Activated T-cell treated with anti-CD3 and anti-CD28 coated beads, Interleukin-2, amount 50 U/mL, for 48 hours (primary cell): ENCODE measurements at regions not wholly inside any gene's neighbourhood (a gene's known extent, or its start where the extent isn't known, plus 50 kb on each side); places are given as distances from the start of the nearest gene placed in this dataset.

Experiments
- DNase-seq, 2 experiments: peaks; one replicate each; pipeline ENCODE4 v3.0.0-alpha.2; 2020

DNA sequence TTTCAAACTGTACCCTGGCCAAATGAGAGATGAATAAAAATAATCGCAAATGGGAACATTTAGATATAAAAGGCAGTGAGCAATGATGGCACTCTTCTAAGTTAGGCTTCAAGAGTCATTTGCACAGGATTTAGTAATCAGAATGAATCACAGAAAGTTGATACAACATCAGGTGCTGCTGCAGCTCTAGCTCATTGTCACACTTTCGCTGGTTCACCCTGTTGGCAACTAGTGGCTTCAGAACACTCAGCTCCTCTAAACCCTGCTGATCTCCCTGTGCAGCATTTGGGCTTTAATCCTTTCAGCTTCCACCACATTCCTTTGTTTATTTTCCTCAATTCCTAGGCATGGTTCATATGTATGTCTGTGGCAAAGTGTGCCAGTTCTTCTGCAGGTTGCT, 2071.2 kb upstream of the CDH6 start:
- no peak for DNase-seq

DNA sequence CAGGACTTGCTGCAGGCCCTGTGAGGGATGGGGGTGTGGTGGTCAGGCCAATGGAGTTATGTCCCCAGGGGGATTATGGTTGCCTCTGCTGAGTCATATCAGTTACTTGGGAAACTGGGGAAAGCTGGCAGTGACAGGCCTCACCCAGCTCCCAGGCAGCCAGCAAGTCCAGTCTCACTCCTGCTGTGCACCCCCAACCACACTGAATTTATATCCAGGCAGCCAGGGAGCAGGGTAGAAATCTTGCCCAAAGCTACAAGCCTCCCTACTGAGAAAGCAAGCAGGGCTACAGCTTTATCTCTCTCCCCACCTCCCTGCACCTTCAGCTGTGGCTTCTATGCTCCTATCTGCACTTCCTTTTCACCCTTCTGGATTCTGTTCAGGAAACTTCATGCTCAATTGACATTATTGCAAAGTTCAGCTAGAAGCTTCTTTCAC, 2076.0 kb upstream of the CDH9 start:
- DNase-seq: no peak

DNA sequence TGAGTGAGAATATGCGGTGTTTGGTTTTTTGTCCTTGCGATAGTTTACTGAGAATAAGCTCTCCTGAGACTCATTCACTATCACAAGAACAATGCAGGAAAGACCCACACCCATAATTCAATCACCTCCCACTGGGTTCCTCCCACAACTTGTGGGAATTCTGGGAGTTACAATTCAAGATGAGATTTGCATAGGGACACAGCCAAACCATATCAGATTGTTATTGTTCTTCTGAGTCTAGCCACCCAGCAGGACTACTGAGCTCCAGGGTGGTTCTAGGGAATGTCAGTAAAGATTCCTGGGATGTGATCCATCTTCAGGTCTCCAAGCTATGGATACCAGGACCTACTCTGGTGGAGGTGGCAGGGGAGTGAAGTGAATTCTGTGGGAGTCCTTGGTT, 2075.1 kb upstream of the CDH9 start:
- no peak for DNase-seq

DNA sequence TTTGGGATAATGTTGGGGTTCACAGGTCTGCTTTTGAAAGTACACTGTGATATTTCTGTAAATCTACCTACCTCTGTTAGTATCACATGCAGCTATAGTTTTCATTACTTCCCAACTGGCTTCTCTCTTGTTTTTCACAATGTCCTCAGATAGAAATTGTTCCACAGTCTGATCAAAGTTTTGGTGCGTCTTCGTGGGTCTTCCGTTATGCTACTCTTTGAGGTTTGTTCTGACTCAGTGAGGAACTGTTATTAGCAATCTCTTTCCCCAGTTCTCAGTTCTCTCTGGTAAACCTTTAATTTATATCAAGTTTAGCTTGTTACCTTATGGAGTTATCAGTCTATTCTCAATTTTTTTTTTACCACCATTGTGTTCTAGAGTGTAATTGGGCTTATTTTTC, 2061.2 kb upstream of the CDH9 start:
- DNase-seq: no peak

DNA sequence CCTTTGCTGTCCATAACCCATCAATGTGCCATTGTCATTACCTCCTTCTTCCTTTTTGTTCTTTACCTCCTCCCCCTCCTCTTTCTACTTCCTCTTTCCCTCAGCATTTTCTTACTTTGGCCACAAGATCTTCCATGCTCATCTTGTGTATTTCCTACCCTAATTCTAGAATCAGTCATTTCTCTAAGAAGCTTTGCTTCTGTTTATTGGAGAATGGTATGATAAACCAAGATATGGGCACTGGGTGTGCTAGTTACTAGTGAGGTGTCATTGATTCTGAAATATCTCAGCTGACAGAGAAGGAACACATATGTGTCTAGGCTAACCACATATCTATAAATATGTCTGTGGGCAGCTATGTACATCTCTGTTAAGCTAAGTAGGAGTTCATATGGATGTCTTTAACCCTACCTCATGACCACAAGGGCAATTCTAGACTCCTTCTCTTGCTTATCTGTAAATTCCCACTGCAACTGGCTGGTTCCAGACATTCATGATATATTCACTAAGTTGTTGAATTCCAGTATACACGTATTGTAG, 2051.3 kb upstream of the CDH9 start:
- DNase-seq: no peak

DNA sequence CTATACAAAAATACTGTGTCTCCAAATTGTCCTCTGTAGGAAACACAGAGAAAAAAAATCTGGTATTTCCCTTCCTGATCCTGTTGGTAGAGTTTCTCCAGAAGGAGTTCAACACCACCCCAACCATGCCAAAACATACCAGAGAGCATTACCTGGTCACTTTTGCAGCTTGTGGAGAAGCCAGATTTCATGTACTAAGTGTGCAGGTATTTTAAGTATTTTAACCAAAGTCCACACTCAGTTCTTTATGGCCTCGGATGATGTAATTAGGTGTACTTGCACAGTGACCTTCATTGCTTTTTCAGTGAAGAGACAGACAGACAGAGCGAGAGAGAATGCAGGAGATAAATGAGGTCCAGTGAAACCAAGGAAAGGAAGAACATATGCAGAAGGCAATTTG, 2046.8 kb upstream of the CDH9 start:
- no peak for DNase-seq

DNA sequence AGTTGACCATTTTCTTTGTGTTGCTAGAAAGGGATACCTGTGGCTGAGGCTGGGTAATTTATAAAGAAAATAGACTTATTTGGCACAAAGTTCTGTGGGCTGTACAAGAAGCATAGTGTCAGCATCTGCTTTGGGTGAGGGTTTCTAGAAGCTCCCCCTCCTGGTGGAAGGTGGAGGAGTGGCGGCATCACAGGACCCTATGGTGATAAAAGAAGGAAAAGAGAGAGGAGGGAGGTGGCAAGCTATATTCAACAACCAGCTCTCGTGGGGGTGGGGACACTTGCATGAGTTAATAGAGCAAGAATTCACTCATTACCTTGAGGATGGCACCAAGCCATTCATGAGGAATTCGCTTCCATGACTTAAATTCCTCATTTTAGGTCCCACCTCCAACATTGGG, 2041.4 kb upstream of the CDH9 start:
- DNase-seq: no peak

DNA sequence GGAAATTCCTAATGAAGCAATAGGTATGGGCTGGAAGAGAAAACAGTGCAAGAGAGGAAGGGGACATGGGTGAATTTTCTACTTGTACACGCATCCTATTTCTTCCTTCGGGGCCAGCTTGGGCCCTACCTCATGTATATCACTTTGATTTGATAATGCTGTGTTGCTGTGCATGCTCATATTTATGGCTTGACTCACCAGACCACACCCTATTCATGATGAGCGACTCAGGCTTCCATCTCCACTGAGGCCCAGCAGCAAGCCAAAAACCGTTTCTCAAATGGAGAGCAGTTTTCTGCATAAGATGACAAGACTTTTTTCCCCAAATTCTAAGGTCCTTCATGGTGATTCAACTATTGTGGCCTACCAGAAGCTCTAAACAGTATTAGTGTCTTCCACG, 2039.1 kb upstream of the CDH9 start:
- DNase-seq: no peak

DNA sequence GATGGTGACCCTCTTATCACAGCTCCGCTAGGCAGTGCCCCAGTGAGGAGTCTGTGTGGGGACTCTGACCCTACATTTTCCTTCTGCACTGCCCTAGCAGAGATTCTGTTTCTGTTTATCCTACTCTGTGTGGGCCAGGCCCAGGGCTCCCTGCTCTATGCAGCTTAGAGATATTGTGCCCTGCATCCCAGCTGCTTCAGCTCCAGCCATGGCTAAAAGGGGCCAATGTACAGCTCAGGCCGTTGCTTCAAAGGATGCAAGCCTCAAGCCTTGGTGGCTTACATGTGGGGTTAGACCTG, 2030.7 kb upstream of the CDH9 start:
- no peak for DNase-seq

DNA sequence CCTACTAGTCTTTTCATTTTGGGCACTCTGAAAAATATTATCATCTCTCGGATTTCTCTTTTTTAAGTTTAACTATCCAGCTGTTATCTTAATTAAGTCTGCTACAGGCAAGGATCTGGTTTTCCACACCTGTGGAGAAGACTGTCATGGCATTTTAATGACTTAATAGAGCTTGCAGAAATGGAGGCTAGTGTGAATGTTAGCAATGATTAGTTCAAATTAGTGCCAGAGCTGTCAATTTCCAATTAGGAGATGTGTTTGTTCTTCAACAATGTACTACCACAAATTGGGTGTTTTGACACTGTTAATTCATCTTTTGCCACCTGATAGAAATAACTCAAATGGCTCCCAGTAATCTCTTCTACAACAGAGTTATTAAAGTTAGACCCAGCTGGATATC, 2023.0 kb upstream of the CDH9 start:
- no peak for DNase-seq

DNA sequence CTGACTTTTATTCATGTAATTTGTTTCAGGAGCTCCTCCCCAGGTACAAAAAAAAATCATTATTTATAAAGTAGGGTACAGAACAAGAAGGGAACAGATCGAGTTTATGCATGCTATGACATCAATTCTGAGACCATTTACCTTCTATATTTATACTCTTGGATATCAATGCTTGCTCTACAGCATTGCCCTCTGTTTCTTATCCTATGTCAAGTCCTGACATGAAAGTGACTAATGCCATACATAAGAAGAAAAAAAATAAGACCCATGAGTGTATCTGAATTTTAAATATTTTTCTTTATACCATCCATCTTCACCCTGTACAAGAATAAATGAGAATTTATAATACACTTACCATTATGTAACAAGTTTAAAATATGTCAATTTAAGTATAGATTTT, 2016.3 kb upstream of the CDH9 start:
- DNase-seq: no peak

DNA sequence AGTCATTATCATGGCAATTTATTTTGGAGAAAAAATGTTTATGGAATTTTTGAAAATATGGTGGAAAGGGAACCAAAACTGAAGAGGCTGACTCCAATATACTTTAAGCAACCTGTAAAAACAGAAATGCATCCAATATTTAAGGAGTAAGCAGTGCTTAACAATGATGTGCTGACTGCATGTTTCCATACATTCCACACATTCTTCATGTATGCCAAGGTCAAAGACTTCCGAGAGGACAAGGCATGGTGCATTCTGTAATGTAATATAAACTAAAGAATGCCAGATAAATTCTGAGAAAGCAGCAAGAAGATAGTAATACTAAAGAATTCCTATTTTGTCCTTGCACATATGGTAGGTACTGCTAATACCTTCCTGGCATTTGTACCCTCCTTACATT, 2015.9 kb upstream of the CDH9 start:
- no peak for DNase-seq

DNA sequence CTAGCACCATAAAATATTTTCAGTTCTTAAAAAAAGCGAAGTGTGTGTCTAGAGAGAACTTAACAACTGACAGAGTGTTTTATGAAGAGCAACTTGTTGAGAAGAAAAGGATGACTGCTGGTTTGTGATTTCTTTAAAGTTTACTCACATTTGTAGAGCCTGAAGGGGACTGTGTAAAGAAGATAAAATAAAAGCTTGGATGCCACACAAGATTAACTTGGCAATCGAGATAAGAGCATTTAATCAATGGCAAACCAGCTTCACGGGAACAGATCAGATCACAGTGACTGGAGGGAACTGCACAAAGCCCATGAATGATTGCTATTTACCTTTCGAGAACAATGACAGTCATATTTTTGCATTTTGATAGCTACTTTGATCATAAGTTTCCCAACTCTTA, 2013.1 kb upstream of the CDH9 start:
- no peak for DNase-seq

DNA sequence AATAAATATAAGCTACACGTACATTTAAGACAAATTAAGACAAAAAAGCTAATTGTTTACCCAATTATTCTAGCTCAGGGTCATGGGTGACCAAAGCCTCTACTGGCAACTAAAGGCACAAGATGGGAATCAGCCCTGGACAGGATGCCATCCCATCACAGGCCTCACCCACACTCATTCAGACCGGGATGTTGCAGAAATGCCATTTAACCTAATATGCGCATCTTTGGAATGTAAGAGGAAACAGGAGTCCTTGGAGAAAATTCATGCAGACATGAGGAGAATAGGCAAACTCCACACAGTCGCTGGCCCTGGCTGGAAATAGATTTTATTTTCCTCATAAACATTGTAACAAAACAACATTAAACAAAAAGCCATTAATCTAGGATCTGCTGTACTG, 2003.8 kb upstream of the CDH9 start:
- DNase-seq: no peak

DNA sequence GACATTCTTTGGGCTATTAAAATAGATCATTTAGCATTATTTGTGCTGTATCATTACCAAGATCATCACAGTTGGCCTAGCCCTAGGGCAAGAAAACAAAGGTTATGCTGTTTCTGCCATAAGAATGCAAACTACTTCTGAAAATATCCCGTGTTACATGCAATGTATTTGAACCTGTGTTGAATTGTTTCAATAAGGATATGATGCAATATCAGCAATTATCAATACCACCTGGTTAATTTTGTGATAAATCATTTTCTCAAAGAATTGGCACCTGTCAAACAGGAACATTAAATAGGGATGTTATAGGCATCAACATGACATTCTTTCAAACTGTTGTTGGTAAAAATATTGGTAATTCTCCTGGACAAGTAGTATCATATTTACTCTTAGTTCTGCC, 2002.0 kb upstream of the CDH9 start:
- no peak for DNase-seq

DNA sequence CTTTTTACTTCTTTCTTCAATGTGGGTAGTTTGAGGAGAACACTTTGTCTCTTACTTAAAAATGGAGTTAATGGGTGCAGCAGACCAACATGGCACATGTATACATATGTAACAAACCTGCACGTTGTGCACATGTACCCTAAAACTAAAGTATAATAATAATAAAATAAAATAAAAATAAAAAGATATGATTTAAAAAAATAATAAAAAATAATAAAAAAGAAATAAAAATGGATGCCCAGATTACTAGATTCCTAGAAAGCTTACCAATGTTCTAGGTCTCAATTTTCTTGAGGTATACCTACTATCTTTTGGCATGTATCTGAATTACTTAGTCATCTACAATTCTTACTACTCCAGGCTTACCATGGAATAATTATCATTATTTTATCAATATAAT, 2001.6 kb upstream of the CDH9 start:
- DNase-seq: no peak

DNA sequence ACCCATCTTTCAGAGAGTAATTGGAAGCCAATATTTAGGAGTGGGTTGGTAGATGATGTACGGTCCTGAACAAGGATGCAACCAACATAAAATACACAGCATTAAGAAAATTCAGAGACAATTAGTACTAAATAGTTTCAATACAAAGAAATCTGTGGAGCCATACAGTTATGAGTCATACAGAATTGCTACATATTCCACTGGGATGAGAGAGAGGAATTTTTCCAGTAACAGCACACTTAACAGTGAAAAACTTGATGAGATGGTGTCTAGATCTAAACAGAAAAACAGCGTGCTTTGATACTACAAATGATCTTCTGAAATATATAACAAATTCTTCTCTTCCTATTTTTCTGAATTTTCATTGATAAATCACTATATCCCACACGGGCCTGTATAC, 1999.3 kb upstream of the CDH9 start:
- DNase-seq: no peak

DNA sequence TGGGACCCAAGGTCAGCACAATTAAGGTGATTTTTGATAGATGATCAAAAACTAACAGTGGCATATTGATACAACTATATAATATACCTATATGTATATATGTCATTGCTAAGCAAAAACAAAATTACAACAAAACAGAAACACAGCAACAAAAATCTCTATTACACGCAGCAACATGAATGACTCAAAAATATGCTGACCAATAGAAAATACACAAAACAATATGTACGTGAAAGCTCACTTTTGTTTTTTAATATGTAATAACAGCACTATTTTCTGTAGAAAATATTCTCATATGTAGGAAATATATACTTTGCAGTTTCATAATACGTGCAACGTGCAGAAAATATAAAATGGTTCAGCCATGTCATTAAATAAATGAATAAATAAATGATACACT, 1985.7 kb upstream of the CDH9 start:
- no peak for DNase-seq

DNA sequence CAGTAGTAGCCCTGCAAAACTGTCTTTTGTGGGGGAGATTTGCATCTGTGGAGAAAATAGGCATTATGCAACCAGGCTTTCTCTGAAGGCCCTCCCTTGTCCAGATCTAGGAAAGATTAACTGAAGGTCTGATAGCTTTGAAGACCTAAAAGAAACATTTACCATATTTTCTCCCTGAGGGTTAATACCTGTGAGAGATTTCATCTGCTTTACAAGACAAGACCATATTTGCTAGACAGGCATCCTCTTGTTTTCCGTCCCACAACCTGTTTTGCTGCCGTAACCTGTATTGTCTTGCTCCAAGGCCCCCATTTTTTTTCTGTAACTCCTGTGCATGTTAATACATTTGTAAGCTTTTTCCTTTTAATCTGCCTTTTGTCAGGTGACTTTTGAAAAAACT, 1985.2 kb upstream of the CDH9 start:
- no peak for DNase-seq

DNA sequence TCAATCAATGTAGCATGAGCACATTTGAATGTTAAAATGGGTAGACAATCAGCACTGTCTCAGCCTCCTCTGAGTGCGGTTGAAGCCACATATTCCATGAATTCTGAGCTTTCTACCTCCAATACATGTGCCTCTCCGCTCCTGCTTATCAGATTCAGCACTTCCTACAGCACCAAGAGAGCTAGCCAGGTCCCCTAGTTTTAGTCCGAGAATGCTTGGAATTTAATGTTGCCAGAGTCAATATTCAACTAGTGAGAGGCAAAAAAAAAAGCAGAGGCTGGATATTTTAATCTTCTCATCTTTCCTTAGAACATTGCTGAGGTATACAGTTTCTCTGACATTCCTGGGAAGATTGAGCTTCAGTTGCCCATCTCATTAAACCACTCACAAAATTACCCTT, 1979.1 kb upstream of the CDH9 start:
- no peak for DNase-seq

DNA sequence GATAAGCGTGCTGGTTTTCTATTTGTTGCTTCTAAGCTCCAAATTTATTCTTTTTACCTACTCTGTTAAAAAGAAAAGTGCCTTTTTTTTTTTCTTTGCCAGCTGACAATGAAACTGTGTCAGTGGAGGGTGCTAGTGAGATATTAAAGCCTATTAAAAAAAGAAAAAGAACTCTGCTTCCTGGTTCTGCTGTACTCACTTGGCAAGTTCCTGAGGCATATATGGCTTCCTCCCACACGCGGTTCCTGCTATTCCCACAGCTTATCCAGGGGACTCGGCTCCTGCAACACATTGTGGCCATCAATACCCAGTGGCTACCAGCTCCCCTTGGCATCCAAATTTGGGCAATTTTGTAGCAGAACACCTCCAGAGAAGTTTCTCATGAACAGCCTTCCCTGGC, 1977.7 kb upstream of the CDH9 start:
- DNase-seq: no peak

DNA sequence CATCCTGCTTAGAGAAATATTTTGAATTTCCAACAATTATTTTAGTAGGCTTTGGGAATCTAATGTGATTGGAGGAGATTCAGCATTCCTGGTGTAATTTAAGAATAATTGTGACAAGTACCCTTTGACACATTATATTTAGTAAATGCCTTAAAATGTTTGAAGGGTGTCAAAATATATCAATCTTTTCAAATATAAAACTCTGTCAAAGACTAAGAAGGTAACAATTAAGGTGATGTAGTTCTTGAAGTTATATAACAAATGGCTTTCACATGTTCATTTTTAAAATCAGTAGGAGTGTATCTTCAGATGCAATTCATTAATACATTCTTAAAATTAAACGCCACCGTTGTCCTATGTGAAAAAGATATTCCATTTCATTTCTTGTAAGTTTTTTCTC, 1977.1 kb upstream of the CDH9 start:
- no peak for DNase-seq

DNA sequence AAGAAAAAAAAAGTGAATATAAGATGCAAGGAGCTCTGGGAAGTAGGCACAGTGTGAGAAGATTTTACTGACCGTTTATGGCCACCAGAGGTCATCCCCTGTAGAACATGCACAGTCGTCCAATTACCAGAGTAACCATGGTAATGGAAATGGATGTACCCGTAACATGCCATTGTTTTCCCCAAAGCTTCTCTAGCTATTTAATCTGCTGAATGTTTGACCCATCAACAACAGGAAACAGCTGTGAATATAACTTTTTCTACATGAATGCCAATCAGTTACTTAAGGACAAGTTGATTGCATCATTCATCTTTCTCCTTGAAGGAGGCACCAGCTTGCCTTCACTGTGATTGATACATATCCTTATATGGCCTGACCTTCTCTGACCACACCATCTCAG, 1967.0 kb upstream of the CDH9 start:
- DNase-seq: no peak

DNA sequence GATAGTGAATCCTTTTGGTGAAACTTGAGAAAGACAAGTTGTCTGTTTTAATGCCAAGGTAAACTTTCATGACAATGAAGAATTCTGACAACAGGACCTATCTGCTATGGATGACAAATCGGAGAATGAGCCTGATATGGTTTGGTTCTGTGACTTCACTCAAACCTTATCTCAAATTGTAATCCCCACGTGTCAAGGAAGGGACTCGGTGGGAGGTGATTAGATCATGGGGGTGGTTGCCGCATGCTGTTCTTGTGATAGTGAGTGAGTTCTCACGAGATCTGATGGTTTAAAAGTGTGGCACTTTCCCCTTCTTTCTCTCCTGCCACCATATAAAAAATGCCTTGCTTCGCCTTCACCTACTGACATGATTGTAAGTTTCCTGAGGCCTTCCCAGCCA, 1964.1 kb upstream of the CDH9 start:
- DNase-seq: no peak

DNA sequence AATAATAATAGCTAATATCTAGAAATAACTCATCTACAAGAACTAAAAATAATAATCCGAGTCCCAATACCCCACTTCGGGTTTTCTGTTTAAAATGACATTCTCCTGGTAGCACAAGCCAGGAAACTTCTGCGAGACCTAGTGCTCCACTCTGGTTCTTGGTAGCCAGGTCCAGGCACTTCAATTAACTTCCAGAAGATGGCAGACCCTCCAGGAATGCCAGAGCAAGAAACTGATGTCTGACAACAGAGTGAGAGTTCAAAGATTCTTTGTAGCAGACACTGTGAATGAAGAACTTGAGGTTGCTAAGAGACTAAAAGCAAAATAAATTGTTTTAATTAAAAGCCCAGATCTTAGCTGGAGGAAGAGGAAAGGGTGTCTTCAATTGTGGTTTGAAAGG, 1963.3 kb upstream of the CDH9 start:
- no peak for DNase-seq

DNA sequence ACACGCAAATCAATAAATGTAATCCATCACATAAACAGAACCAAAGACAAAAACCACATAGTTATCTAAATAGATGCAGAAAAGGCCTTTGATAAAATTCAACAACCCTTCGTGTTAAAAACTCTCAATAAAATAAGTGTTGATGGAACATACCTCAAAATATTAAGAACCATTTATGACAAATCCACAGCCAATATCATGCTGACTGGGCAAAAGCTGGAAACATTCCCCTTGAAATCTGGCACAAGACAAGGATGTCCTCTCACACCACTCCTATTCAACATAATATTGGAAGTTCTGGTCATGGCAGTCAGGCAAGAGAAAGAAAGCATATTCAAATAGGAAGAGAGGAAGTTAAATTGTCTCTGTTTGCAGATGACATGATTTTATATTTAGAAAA, 1946.3 kb upstream of the CDH9 start:
- no peak for DNase-seq
